GM12874 (cell line): ENCODE measurements at regions not wholly inside any gene's neighbourhood (a gene's known extent, or its start where the extent isn't known, plus 50 kb on each side); places are given as distances from the start of the nearest gene placed in this dataset.

Experiments
- CTCF ChIP-seq: IDR thresholded peaks from 2 replicates; pipeline ENCODE4 v1.5.1; 2011; ENCODE audit warnings: low read depth, mild to moderate bottlenecking, control low read depth, low read length, moderate library complexity; ENCODE audit not compliant: insufficient read depth

- no peak for TF ChIP-seq CTCF
Observed at GRCh38 chr7:16136896-16137295, 284.4 kb downstream of the CRPPA start.

DNA sequence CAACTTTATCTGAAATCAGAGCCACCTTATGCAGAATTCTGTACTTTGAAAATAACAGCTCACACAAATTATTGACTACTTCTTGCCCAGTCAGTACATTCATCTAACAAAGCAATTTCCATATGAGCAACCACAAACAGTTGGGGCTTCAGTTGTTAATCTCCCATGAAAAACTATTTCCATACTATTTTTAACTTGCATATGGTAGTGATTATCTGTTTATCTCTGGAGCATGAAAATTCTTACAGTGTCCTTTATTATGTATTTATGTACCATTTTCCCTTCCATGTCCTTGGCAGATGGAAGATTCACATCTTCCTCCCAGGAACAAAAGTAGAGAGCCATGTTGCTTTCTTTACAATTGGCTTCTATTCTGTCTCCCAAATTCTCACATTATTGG lies 285.7 kb downstream of the CRPPA start:
- TF ChIP-seq CTCF, result no peak

- no peak for TF ChIP-seq CTCF
Observed at GRCh38 chr7:16130111-16131110, 290.9 kb downstream of the CRPPA start.

- TF ChIP-seq CTCF, result no peak
Observed at GRCh38 chr7:16129431-16130110, 291.8 kb downstream of the CRPPA start.

- no peak for TF ChIP-seq CTCF
Observed at GRCh38 chr7:16123117-16123770, 298.1 kb downstream of the CRPPA start.

GRCh38 chr7:16121876-16122390 lies 299.4 kb downstream of the CRPPA start:
- no peak for TF ChIP-seq CTCF

DNA sequence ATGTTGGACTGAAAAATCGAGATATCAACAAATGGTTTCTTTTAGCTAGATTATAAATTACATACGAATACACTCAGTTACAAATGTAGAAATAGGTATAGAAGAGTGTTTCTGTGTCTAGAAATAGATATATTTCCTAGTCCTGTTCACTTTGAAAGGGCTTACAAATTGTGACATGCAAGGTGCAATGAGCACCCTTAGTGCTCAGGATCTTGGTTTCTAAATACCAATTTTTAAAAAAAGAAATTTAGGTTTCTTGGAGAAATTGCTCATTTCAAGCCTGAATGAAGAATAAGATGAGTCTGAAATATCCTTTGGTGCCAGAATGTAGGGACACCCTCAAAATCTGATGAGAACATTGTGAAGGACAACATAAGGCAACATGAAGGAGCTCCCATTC lies 306.0 kb downstream of the CRPPA start:
- TF ChIP-seq CTCF, result no peak
